AG09319 (cell line): ENCODE measurements at regions not wholly inside any gene's neighbourhood (a gene's known extent, or its start where the extent isn't known, plus 50 kb on each side); places are given as distances from the start of the nearest gene placed in this dataset.
"Not testable (repeated sequence)": the region's sequence is repeated elsewhere in the genome, so short reads cannot be mapped to it uniquely, and the experiment has no call there.

Experiments
- DNase-seq: peaks from one replicate; pipeline ENCODE4 v3.0.0-alpha.2; 2010; ENCODE audit warnings: low read depth; ENCODE audit errors: extremely low read depth
- CTCF ChIP-seq: IDR thresholded peaks from 2 replicates; pipeline ENCODE4 v1.5.1; 2011; ENCODE audit warnings: low read depth, mild to moderate bottlenecking, inconsistent platforms, low read length, moderate library complexity

- TF ChIP-seq CTCF = no peak
- no peak for DNase-seq
Measured at GRCh38 chr5:30183795-30184194, 1009.7 kb upstream of the CDH6 start.

- DNase-seq = no peak
- TF ChIP-seq CTCF = no peak
Measured at GRCh38 chr5:30156156-30156555, 1037.3 kb upstream of the CDH6 start.

- TF ChIP-seq CTCF = no peak
- DNase-seq = no peak
Measured at GRCh38 chr5:30152431-30152830, 1041.1 kb upstream of the CDH6 start.

- no peak for TF ChIP-seq CTCF
- no peak for DNase-seq
Measured at GRCh38 chr5:30150231-30150630, 1043.3 kb upstream of the CDH6 start.

- no peak for DNase-seq
- TF ChIP-seq CTCF = no peak
Measured at GRCh38 chr5:30149526-30149925, 1044.0 kb upstream of the CDH6 start.

GRCh38 chr5:30147976-30148375 lies 1045.5 kb upstream of the CDH6 start:
- TF ChIP-seq CTCF = no peak
- DNase-seq = no peak

- DNase-seq = not testable (repeated sequence)
Measured at GRCh38 chr5:30144059-30144458, 1049.4 kb upstream of the CDH6 start.

- TF ChIP-seq CTCF = no peak
- no peak for DNase-seq
Measured at GRCh38 chr5:30142432-30142831, 1051.1 kb upstream of the CDH6 start.
